ENCODE measurements at regions not wholly inside any gene's neighbourhood (a gene's known extent, or its start where the extent isn't known, plus 50 kb on each side); places are given as distances from the start of the nearest gene placed in this dataset.

DNA sequence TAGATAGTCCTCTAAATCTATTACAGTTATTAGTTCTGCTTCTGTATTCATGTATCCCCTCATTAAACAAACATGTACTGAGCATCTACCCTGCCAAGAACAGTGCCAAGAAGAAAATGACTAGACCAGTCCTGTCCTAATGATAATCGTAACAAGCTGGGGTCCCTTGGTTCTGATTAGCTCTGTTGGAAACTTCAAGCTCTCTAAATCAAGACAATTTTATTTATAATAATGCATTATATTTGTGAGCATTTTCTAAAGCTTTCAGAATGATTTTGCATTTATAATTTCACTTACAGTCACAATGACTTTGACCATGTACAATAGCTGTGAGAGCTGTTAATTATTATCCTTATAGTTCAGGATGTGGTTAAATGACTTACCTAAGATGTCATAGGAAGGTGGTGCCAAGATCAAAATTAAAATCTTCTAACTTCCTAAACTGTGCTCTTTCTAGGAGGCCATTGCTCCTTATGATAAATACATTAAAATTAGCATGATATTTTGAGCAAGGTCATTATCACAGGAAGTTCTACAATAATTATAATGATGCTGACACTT lies 336.5 kb upstream of the SLC39A10 start:
- TF ChIP-seq, protein P1, sequence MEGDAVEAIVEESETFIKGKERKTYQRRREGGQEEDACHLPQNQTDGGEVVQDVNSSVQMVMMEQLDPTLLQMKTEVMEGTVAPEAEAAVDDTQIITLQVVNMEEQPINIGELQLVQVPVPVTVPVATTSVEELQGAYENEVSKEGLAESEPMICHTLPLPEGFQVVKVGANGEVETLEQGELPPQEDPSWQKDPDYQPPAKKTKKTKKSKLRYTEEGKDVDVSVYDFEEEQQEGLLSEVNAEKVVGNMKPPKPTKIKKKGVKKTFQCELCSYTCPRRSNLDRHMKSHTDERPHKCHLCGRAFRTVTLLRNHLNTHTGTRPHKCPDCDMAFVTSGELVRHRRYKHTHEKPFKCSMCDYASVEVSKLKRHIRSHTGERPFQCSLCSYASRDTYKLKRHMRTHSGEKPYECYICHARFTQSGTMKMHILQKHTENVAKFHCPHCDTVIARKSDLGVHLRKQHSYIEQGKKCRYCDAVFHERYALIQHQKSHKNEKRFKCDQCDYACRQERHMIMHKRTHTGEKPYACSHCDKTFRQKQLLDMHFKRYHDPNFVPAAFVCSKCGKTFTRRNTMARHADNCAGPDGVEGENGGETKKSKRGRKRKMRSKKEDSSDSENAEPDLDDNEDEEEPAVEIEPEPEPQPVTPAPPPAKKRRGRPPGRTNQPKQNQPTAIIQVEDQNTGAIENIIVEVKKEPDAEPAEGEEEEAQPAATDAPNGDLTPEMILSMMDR (conservative IDR thresholded peaks at IDR 0.05; ENCODE audit: low read length), result no peak
- no peak for TF ChIP-seq EZH2phosphoT487 (IDR thresholded peaks at IDR 0.05; ENCODE audit: borderline replicate concordance)
